ENCODE measurements at regions not wholly inside any gene's neighbourhood (a gene's known extent, or its start where the extent isn't known, plus 50 kb on each side); places are given as distances from the start of the nearest gene placed in this dataset.

DNA sequence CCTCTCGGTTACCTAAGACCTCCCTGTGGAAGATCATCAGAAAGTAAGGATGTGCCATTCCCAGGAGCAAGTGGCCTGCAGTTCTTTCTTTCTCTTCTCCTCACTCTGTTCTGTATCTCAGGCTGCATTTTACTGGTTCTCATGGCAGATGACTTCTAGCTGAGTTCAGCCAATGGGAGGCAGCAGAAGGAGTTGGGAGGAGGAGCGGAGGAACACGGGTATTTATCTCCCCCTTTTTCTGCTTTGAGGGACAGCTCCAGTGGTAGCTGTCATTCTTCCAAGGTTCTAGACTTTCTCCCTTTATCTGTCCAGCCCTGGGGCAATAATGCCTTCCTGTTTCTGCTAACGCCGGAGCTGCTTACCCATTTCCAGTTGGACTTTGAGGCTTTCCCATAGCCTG, 339.9 kb downstream of the NR2F2 start:
- DNase-seq (ENCODE audit: low read depth in 2 of 2), result no peak

DNA sequence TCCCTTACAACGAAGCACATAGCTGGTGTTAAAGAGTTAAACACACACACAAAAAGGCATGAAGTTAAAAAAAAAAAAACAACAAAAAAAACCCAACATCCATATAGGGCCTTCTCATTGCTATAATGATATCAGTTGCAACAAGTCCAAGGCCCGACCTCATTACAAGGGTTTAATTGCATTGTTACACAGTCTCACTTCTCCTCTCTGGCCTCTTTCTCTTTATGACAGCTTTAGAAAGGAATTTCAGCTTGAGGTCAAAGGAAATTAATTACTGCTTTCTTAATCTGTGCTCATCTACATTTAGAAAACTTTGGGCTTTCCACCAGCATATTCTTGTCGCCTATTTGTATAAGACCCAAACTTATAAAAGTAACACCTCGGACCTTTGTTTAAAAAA, 342.1 kb downstream of the NR2F2 start:
- no peak for DNase-seq (ENCODE audit: low read depth in 2 of 2)

DNA sequence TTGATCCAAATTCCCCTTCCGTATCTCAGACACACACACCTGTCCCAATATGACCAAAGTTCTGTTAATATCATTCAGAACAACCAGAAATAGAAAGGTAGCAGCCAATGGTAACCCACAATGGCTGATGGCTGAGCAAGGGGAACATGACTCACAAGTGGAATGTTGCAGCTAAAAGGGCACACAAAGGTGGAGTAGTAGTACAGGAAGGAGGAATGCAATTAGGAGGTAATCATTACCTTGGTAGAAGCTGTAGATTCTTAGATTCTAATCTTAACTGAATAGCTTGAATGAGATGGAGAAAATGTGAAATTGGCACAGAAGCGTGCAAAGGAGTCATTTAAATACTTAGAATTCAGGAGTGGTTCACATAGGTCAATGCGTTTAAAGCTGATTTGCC, 347.9 kb downstream of the NR2F2 start:
- DNase-seq (ENCODE audit: low read depth in 2 of 2), result no peak

DNA sequence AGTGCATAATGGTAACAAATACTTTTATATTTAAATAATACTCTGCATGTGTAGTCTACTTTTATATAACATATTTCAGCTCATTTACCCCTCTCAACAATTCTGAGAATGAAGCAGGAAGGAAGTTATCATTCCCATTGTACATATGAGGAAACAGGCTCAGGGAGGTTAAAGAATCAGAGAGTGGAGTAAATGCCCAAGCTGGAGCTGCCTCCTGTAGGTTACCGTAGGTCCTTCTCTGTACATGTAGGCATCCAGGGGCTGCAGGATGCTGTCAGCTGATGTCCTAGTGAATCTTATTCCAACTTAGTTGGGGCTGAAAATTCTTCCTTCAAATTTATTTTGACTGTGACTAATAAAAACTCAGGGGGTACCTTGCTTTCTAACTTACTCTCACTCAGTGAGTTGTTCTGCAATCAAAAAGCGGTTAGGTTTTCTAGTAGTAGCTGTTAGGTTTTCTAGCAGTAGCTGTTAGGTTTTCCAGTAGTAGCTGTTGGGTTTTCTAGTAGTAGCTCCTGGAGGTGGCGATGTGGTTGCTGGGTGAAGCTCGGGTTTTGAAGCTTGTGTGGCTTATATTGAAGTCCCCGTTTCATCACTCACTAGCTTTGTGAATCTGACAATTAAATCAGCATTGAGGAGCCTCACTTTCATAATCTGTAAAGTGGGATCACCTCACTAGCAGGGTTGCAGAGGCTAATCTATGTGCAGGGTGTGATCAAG, 357.0 kb downstream of the NR2F2 start:
- DNase-seq (ENCODE audit: low read depth in 2 of 2), result no peak

- no peak for DNase-seq (ENCODE audit: low read depth in 2 of 2)
Measured at GRCh38 chr15:96690733-96691132, 360.2 kb downstream of the NR2F2 start.

DNA sequence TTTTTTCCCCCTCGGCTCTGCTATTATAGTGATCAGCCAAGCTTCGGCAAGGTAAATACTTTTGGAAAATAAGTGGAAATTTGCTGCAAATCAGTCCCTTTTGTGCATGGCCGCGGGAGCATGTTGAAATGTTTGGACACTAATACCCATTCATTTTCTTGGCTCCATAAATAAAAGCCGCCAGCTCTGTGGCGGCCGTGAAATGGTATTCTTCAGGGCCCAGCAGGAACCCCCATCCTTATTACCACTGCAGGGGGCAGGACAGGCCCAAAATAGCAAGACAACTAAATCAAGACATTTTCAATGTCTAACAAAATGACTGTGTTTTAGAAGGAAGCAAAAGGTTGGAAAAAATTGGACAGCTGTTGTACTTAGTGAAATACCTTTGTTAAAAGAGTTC, 362.3 kb downstream of the NR2F2 start:
- no peak for DNase-seq (ENCODE audit: low read depth in 2 of 2)

GRCh38 chr15:96693515-96693914, 363.0 kb downstream of the NR2F2 start:
- DNase-seq (ENCODE audit: low read depth in 2 of 2), result no peak

GRCh38 chr15:96693990-96694517, 363.6 kb downstream of the NR2F2 start:
- no peak for DNase-seq (ENCODE audit: low read depth in 2 of 2)

GRCh38 chr15:96695426-96695825, 364.9 kb downstream of the NR2F2 start:
- no peak for DNase-seq (ENCODE audit: low read depth in 2 of 2)

GRCh38 chr15:96699871-96700401, 369.4 kb downstream of the NR2F2 start:
- DNase-seq (ENCODE audit: low read depth in 2 of 2), result no peak

- DNase-seq (ENCODE audit: low read depth in 2 of 2), result no peak
Measured at GRCh38 chr15:96700555-96700954, 370.1 kb downstream of the NR2F2 start.

DNA sequence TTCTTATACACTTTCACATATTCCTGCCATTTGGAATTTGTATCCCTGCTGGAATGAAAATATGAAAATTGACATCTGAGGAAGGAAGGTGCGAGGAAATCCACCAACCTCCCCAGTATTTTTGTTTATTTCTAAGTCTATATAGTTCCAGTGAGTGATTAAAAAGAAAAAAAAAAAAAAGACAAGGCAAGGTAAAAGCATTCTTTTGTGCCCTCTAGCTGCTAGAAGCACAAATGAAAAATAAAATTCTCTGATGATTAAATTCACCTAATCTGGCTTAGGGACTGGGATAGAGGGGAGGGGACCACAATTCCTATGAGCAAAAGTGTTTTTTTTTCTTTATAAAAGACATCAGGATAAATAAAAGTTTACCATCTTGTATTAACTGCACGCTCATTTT, 370.9 kb downstream of the NR2F2 start:
- no peak for DNase-seq (ENCODE audit: low read depth in 2 of 2)

DNA sequence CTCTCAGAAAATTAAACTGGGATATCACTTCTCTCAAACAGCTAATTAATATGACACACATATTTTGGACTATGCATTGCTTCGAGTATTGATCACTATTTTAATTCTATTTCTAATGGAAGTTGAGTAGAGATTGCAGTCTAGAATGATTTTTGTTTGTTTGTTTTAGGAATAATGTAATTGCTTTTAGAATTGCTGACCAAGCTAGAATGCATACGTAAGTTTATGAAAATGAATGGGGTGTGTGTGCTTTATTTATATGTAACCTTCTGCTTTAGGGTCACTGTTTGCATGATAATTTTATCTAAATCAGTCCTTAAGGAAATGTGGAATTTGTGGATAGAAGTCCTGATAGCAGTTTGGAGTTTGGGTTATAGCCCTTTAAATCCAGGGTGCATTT, 371.4 kb downstream of the NR2F2 start:
- DNase-seq (ENCODE audit: low read depth in 2 of 2), result no peak

- DNase-seq (ENCODE audit: low read depth in 2 of 2), result no peak
Measured at GRCh38 chr15:96702589-96702988, 372.1 kb downstream of the NR2F2 start.

GRCh38 chr15:96703091-96703490, 372.6 kb downstream of the NR2F2 start:
- DNase-seq (ENCODE audit: low read depth in 2 of 2), result no peak

DNA sequence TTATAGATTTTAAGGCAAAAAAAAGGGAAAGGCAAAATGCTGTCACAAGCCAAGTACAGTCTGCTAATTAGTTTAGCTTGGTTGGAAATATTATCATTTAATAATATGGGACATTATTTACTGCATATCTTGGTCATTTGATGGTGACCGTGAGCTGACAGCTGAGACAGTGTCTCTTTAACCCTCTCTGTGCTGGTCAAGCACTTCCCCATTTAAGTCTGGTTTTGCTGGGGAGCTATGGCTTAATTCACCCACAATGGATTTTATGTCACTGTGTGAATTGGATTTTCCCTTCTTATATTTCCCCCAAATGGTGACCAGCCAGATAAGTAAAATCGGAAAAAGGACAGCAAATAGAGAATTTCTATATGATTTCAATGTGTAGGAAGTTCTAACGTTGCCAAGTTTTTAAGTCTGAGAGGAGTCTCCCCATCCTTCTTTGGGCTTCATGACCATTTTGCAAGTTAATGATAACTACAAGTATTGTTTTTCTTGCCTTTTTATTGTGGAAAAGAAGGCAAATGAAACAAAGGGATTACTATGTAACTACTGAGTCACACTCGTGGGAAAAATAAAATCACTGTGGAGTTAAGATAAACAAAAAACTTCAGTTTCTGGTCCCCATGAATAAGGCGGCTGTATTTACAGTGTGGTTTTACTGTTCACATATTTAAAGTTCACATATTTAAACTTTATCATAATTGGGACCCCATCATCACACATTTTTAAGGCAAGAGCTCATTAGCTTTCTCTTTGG, 373.5 kb downstream of the NR2F2 start:
- DNase-seq (ENCODE audit: low read depth in 2 of 2), result no peak

- no peak for DNase-seq (ENCODE audit: low read depth in 2 of 2)
Measured at GRCh38 chr15:96716075-96716474, 385.6 kb downstream of the NR2F2 start.

DNA sequence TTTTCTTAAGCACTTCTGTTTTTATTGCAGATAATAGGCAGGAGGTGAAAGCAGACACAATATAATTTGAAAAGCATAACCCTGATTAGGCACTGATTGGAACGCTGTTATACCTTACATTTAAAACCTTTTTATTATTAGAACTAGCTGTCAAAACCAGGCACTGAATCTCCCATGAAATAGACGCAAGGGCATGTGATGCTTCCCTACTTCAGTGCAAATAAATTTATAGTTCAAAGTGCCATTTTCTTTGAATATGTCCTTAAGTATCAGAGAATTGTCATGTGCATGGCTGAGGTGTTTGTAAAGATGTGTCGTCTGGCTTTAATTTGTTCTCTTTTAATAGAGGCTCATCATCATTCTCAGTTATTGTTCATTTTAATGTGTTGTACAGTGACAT, 386.0 kb downstream of the NR2F2 start:
- DNase-seq (ENCODE audit: low read depth in 2 of 2), result no peak

GRCh38 chr15:96720251-96720650, 389.8 kb downstream of the NR2F2 start:
- no peak for DNase-seq (ENCODE audit: low read depth in 2 of 2)

DNA sequence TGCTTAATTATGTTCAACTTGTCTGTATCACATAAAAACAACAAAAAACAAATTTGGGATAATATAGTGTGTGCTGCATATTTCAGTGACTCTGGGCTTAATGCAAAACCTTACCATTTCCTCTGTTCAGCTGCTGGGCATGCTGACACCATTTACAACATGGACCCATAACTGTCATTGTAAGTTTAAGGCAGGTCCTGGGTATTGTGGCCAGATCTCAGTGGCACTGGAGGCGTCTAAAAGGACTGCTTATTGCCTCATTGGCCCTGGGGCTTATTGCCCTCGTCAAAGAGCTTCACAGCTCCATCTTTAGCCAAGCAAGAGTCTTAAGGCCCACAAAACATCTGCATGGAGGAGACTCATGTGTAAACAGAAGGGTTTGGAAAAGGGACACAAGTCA, 390.2 kb downstream of the NR2F2 start:
- DNase-seq (ENCODE audit: low read depth in 2 of 2), result no peak

- DNase-seq (ENCODE audit: low read depth in 2 of 2), result no peak
Measured at GRCh38 chr15:96728591-96728990, 398.1 kb downstream of the NR2F2 start.

DNA sequence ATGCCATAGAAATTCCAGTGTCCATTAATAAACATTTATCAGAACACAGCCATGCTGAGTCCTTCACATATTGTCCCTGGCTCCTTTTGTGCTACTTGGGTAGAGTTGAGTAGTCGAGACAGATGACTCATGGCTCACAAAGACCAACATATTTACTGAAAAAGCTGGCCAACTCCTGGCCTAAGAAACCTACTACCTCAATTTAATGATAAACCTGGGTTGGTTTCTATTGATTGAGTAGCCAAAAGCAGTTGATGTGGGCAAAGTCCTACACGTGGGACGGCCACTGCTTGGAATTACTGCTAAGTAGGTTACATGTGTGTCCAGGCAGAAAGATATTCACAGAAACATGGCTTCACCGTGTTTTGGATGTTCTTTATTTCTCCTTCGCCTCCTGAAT, 402.2 kb downstream of the NR2F2 start:
- no peak for DNase-seq (ENCODE audit: low read depth in 2 of 2)

- no peak for DNase-seq (ENCODE audit: low read depth in 2 of 2)
Measured at GRCh38 chr15:96733721-96734120, 403.2 kb downstream of the NR2F2 start.
